OCI-LY7 (cell line): ENCODE measurements at regions not wholly inside any gene's neighbourhood (a gene's known extent, or its start where the extent isn't known, plus 50 kb on each side); places are given as distances from the start of the nearest gene placed in this dataset.

Experiments
- BruUV-seq: library from RNA; stranded (reverse); fragments of 400-500 nt; replicated peaks from 2 replicates; lab custom pipeline; 2021; lab: Mats Ljungman, UMichigan
- CTCF ChIA-PET: fragments of 300-600 bp; sonication (Branson Sonifier 250); formaldehyde crosslinking; loops from one replicate; lab custom pipeline; 2022; ENCODE audit warnings: antibody characterized with exemption; ENCODE audit not compliant: unreplicated experiment; lab: Charles Lee
- POLR2A ChIA-PET: fragments of 300-600 bp; sonication (Branson Sonifier 250); formaldehyde crosslinking; loops from one replicate; lab custom pipeline; 2022; ENCODE audit warnings: antibody characterized with exemption; lab: Charles Lee
- DNase-seq: peaks from one replicate; pipeline ENCODE4 v3.0.0-alpha.2; 2015; ENCODE audit warnings: low spot score
- H2AFZ ChIP-seq: fragments of 200-600 bp; sonication (generic), shearing (Covaris generic); 2 replicates; pipeline ENCODE4 v1.6.1; 2014; ENCODE audit warnings: mild to moderate bottlenecking, antibody characterized with exemption, low read length, moderate library complexity
- H3K27ac ChIP-seq: fragments of 200-600 bp; sonication (generic); 2 replicates; pipeline ENCODE4 v1.5.1; 2014; ENCODE audit warnings: mixed run types, low read depth, mild to moderate bottlenecking, moderate library complexity, low read length, inconsistent platforms; ENCODE audit not compliant: poor library complexity, severe bottlenecking
- H3K36me3 ChIP-seq: fragments of 200-600 bp; sonication (generic); 2 replicates; pipeline ENCODE4 v1.6.1; 2014; ENCODE audit warnings: mild to moderate bottlenecking, antibody characterized with exemption, low read length, moderate library complexity, mixed read lengths; ENCODE audit not compliant: insufficient read depth
- H3K4me1 ChIP-seq: fragments of 200-600 bp; sonication (generic); 2 replicates; pipeline ENCODE4 v1.5.1; 2014; ENCODE audit warnings: mild to moderate bottlenecking, low read length; ENCODE audit not compliant: insufficient read depth, poor library complexity, severe bottlenecking
- H3K4me2 ChIP-seq: fragments of 200-600 bp; sonication (generic); 2 replicates; pipeline ENCODE4 v1.6.1; 2014; ENCODE audit warnings: mild to moderate bottlenecking, low read length
- H3K4me3 ChIP-seq: fragments of 200-600 bp; sonication (generic); 2 replicates; pipeline ENCODE4 v1.5.1; 2014; ENCODE audit warnings: mild to moderate bottlenecking, low read depth, low read length; ENCODE audit not compliant: poor library complexity, severe bottlenecking
- H3K79me2 ChIP-seq: fragments of 200-600 bp; sonication (generic); 2 replicates; pipeline ENCODE4 v1.6.1; 2016; ENCODE audit warnings: low read depth, mild to moderate bottlenecking, low read length, moderate library complexity, mixed read lengths; ENCODE audit not compliant: insufficient read depth
- H3K9me2 ChIP-seq: fragments of 200-600 bp; sonication (generic); 2 replicates; pipeline ENCODE4 v1.6.1; 2016; ENCODE audit warnings: mild to moderate bottlenecking, low read length, mixed read lengths; ENCODE audit not compliant: insufficient read depth
- H3K9me3 ChIP-seq: fragments of 200-600 bp; sonication (generic); 2 replicates; pipeline ENCODE4 v1.6.1; 2014; ENCODE audit warnings: mild to moderate bottlenecking, mixed run types, low read length, mixed read lengths
- H4K20me1 ChIP-seq: fragments of 200-600 bp; sonication (generic); 2 replicates; pipeline ENCODE4 v1.6.1; 2014; ENCODE audit warnings: mild to moderate bottlenecking, antibody characterized with exemption, low read length, moderate library complexity, mixed read lengths; ENCODE audit not compliant: insufficient read depth
- CTCF ChIP-seq: fragments of 200-600 bp; sonication (generic); conservative IDR thresholded peaks from 2 replicates; pipeline ENCODE4 v1.5.1; 2014; ENCODE audit warnings: mild to moderate bottlenecking, antibody characterized with exemption, low read length, moderate library complexity, mixed read lengths
- EZH2phosphoT487 ChIP-seq: fragments of 200-600 bp; sonication (generic); IDR thresholded peaks from 2 replicates; pipeline ENCODE4 v1.6.1; 2018; ENCODE audit warnings: low read depth, borderline replicate concordance, mild to moderate bottlenecking, mixed run types, antibody characterized with exemption, low read length, moderate library complexity, mixed read lengths
- intact Hi-C: fragments of 100-400 bp; cut with micrococcal nuclease; formaldehyde crosslinking; loops from one replicate; pipeline ENCODE4 v1.10.0; 2022; ENCODE audit not compliant: unreplicated experiment

- intact Hi-C loops, result no loop called here
- Histone ChIP-seq H3K4me3 (no peak overlapping the region), H3K9me2 (no peaks in the 10 kb centered on the region), H3K4me1 (no peaks in the 10 kb centered on the region), H3K79me2 (no peaks in the 10 kb centered on the region), H3K9me3 (no peaks in the 10 kb centered on the region), H4K20me1 (no peaks in the 10 kb centered on the region), H3K36me3 (no peaks in the 10 kb centered on the region), H3K27ac (no peak overlapping the region), H3K4me2 (no peak overlapping the region), H2AFZ (no peak overlapping the region)
- POLR2A ChIA-PET, result no interaction called here
- DNase-seq, result no peak
- TF ChIP-seq CTCF (no peak), EZH2phosphoT487 (no peak)
- BruUV-seq, result no TSS peak
- CTCF ChIA-PET, result no interaction called here
Measured at GRCh38 chr4:41819621-41820020, 71.1 kb upstream of the PHOX2B start.

- Histone ChIP-seq H3K27ac (no peak overlapping the region), H3K9me3 (no peaks in the 10 kb centered on the region), H3K4me1 (no peaks in the 10 kb centered on the region), H3K9me2 (no peaks in the 10 kb centered on the region), H3K4me2 (no peak overlapping the region), H3K4me3 (no peak overlapping the region), H2AFZ (no peak overlapping the region), H3K36me3 (no peaks in the 10 kb centered on the region), H4K20me1 (no peaks in the 10 kb centered on the region), H3K79me2 (no peaks in the 10 kb centered on the region)
- CTCF ChIA-PET, result no interaction called here
- DNase-seq, result no peak
- POLR2A ChIA-PET, result no interaction called here
- BruUV-seq, result no TSS peak
- no peak for TF ChIP-seq CTCF
- TF ChIP-seq EZH2phosphoT487, result no peak
- intact Hi-C loops, result no loop called here
Measured at GRCh38 chr4:41815473-41815872, 66.9 kb upstream of the PHOX2B start.

- Histone ChIP-seq H3K79me2 (no peaks in the 10 kb centered on the region), H3K4me2 (no peak overlapping the region), H3K9me2 (no peaks in the 10 kb centered on the region), H3K27ac (no peak overlapping the region), H3K36me3 (no peaks in the 10 kb centered on the region), H4K20me1 (no peaks in the 10 kb centered on the region), H2AFZ (no peak overlapping the region), H3K9me3 (no peaks in the 10 kb centered on the region), H3K4me1 (no peaks in the 10 kb centered on the region), H3K4me3 (no peak overlapping the region)
- DNase-seq, result no peak
- BruUV-seq, result no TSS peak
- ChIA-PET POLR2A (no interaction called here), CTCF (no interaction called here)
- no peak for TF ChIP-seq CTCF
- no peak for TF ChIP-seq EZH2phosphoT487
- intact Hi-C loops, result no loop called here
Measured at GRCh38 chr4:41814565-41814964, 66.0 kb upstream of the PHOX2B start.
